SU-DHL-6 (cell line): ENCODE measurements at regions not wholly inside any gene's neighbourhood (a gene's known extent, or its start where the extent isn't known, plus 50 kb on each side); places are given as distances from the start of the nearest gene placed in this dataset.

Experiments used
- CTCF ChIP-seq: fragments of 200-600 bp; sonication (generic); IDR thresholded peaks from one replicate; pipeline ENCODE4 v1.5.1; 2017; ENCODE audit warnings: antibody characterized with exemption, mild to moderate bottlenecking, low read length, moderate library complexity; ENCODE audit not compliant: insufficient read depth, poor library complexity, severe bottlenecking
- EZH2phosphoT487 ChIP-seq: fragments of 200-600 bp; sonication (generic), shearing (Covaris generic); conservative IDR thresholded peaks from 2 replicates; pipeline ENCODE4 v1.6.1; 2018; ENCODE audit warnings: mild to moderate bottlenecking, antibody characterized with exemption, low read length, moderate library complexity, mixed read lengths

GRCh38 chr5:3698412-3698811, 102.8 kb downstream of the IRX1 start:
- TF ChIP-seq CTCF: no peak
- no peak for TF ChIP-seq EZH2phosphoT487
